ENCODE measurements at regions not wholly inside any gene's neighbourhood (a gene's known extent, or its start where the extent isn't known, plus 50 kb on each side); places are given as distances from the start of the nearest gene placed in this dataset.

DNA sequence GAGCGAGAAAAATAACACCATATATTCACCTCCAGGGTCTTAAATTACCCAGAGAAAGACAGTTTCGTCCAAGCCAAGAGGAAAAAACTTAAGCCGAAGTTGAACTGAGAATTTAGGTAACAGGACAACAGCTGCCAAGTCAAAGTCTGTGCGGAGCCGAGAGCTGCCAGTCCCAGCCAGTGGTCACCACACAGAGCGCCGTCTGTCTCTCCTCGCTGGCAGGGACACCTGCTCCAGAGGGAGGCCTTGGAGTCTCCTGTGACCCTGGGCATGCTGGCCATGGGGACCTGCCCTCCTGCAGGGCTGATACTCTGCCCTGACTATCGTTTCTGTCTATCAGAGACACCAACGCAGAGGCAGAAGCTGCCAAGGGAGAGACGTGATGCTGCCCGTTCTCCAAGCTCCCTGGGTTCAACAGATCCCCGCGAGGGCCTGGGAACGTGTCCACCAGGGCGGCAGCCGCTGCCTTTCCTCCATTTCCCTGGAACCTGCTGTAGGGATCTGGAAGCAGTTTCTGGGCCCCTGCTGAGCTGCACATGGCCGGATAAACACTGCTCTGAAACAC, 341.3 kb downstream of the SMOC2 start:
- DNase-seq (ENCODE audit: low read depth in 2 of 2): no peak

DNA sequence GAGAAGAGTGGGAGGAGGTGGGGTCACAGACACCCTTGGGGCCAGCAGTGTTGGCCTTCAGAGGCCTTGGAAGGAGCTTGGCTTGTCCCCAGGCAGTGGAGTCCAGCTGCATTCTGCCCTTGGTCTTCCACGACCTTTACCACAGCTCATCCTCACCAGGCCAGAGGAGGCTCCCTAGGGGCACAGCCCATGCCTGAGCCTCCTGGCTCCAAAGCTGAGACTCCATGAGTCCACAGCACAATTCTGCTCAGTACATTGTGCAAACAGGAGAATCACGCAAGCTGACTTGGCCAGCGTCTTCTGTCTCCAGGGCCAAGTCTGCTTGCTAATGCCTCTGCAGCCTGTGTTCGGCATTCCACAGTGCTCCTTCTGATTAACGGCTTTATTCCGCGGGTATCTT, 337.2 kb downstream of the SMOC2 start:
- no peak for DNase-seq (ENCODE audit: low read depth in 2 of 2)

DNA sequence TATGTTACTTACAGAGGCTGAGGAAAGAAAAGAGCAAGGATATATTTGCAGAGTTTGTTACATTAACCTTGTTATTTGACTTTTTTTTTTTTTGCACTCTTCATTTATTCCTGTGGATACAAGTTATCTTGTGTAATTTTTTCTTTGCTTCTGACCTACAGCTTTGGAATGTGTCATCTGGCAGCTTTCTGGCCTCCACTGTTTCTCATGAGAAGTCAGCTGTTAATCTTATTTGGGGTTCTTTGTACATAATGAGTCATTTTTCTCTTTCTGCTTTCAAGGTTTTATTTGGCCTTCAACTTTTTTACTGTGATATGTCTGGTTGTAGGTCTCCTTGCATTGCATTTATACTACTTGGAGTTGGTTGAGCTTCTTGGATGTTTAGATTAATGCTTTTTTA, 333.4 kb downstream of the SMOC2 start:
- no peak for DNase-seq (ENCODE audit: low read depth in 2 of 2)

DNA sequence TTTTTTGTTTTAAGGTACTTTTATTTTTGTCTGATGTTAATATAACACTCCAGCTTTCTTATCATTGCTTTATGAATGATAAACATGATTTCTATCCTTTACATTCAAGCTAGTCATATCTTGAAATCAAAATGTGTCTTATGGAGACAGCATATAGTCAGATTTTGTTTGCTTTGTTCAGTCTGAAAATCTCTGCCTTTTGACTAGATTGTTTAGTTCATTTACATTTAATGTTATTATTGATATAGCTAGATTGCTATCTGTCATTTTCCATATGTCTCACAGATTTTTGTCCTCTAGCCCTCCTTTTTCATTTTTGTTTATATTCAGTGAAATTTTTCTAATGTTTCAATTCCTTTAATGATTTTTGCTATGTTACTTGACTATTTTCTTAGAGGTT, 332.8 kb downstream of the SMOC2 start:
- DNase-seq (ENCODE audit: low read depth in 2 of 2): no peak

DNA sequence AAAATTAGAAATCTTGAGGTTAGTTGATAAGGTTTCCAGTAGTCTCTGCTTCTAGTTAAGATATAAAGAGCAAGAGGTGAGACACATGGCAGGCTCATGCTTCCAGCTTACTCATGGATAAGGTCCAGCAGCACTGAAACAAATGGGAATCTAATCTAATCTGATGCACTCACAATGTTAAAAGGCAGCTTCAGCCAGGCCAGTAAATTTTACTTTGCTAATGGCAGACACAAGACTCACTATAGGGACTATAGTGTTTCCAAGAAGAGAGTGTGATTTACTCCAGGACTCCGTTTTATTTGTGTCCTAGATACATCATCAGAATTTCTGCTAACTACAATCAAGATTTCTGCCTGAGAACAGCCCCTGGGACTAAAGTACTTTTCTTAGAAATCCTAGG, 324.8 kb downstream of the SMOC2 start:
- no peak for DNase-seq (ENCODE audit: low read depth in 2 of 2)

DNA sequence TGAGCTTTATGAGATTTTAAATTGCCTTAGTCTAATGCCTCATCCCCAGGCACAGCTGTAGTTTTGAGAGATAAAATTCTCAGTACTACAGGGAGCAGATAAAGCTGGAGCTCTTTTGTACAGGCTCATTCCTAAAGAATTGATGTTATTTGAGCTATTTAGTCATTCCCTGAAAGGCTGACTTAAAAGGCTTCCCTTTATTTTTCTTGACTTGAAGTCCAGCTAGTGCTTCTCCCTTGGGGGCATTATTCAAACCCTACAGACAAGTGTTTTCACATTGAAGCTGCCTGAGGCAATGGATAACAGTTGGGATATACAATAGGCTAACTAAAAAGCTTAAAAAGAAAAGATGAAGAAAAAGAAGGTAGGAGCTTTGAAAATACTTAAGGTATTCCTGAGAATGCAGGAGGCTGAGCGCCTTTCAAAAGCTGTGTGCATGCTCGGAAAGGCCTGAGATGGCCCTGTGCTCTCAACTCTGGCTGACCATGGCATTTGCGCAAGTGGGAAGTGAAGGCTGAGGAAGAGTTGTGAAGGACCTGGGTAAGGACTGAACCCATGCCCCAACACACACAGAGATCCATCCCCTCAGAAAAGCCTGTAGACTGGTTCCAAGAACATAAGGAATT, 315.1 kb downstream of the SMOC2 start:
- DNase-seq (ENCODE audit: low read depth in 2 of 2): no peak

DNA sequence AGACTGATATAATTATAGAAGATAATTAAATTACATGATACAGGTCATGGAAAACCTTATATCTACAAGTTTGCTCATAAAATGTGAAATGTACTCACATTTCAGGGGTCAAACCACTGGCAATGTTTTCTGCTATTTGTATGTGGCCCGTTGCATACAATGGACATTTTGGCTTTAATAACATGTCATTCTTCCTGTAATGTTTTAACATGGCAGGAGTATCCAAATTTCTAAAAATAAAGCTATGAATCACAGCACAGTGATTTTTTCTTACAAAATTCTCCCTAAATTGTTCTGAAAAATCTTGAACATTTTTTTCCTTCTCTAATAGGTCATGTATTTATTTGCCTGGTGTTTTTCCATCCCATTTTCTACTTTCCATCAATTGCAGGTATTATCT, 305.7 kb downstream of the SMOC2 start:
- DNase-seq (ENCODE audit: low read depth in 2 of 2): no peak

DNA sequence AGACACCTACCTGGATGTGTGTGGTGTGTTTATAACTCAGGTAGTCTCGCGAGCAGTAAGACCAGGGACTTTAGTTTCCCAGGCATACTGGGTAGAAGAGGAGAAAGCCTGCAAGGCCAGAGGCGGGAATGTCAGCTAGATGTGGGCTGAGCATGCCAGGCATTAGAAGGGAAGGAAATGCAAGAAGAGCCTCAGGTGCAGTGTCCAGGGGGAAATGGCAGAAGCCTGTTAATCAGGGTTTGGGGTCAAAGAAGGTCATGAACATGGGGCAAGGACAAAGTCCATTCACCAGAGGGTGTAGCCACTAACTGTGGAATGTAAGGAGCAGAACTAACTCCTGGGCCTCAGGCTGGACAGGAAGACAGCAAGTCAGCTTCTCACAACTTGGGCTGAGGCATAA, 305.0 kb downstream of the SMOC2 start:
- DNase-seq (ENCODE audit: low read depth in 2 of 2): no peak

DNA sequence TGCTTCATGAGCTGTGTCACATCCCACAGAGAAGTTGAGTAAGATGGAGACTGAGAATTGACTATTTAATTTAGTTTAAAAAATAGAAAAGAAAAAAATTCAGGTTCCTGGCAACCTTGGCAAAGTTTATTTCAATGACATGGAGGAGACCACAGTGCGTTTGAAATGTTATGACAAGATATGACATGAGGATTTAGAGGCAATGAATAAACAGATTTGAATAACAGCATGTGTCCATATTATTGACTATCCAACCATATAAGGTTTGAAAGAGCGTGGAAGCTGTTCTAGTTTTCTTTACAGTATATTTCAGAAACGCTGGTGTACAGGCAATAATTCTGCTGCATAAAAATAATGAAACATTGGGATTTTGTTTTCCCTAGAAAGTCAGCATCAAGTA, 303.9 kb downstream of the SMOC2 start:
- no peak for DNase-seq (ENCODE audit: low read depth in 2 of 2)

DNA sequence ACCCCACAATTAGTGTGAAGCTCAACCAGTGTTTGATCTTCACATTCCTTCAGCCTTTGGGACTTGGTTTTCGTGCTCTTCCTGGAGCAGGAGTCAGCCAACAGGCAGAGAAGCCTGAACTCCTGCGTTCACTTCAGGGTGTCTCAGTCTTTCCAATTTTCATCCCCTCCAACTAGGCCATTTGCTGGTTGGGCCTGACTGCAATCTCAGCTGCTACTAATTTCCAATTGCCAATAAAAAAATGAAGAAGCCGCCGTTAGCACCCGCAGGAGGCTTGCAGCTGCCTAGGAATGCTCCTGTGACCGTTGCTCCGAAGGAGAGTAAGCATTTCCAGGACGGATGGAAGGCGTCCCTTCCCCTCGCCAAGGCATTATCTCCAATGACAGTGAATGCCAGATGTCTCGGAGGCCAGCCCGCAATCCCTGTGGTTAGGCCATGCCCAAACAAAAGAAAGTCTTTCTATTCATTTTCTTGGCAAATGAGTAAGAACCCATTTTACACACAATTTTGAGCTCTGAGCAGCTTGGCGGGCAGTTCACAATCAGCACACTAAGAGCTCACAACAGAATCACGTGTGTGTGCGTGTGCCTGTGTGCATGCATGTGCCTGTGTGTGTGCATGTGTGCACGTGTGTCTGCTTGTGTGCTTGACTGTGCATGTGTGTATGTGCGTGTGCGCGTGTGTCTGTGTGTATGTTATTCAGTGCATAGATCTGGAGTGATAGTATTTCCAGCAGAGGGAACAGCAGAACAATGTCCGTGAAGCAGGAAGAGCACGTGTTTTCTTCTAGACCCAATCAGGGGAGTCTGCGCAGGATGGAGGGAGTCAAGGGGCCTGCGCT, 301.2 kb downstream of the SMOC2 start:
- DNase-seq (ENCODE audit: low read depth in 2 of 2): no peak

DNA sequence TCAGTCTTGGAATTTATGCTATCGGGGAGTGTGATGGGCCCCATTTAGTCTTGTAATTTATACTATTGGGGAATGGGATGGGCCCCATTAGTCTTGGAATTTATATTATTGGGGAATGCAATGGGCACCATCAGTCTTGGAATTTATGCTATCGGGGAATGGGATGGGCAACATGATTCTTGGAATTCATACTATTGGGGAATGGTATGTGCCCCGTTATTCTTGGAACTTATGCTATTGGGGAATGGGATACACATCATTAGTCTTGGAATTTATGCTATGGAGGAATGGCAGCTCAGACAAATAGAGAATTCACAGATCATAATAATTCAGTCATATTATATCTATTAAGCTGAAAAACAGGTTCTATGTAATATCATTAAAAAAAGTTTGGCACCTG, 300.3 kb downstream of the SMOC2 start:
- no peak for DNase-seq (ENCODE audit: low read depth in 2 of 2)

DNA sequence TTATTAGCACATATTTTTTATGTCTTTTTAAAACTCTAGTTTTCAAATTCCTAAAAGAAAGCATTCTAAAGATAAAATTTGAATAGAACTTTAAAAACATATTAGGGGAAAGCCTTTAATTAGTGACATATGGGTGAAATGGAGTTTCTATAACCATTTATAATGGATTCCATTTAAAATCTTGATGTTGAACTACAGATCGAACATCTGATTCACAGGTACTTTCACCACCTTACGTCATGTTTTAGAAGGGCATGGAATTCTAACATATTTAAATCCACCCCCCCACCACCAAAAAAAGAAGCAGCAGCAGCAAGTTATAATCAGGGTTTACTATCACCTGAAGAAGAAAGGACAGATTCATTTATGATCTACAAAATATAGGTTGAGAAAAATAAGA, 298.4 kb downstream of the SMOC2 start:
- no peak for DNase-seq (ENCODE audit: low read depth in 2 of 2)

DNA sequence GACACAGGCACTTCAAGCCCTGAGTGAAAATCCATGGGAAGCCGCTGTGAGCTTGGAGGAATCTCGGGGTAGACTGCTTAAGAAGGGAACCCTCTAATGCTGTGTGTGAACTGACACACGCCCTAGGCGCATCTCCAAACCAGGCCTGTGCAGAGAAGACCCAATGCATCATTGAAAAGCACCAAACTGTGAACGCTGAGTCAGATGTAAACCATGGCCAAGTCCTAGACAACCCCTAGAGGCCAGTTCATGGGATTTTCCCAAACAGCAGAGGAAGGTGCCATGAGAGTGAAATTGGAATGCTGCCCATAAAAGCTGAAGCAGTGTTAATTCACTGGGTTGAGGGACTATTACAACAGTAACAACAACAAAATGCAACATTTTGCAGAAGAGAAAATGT, 296.5 kb downstream of the SMOC2 start:
- DNase-seq (ENCODE audit: low read depth in 2 of 2): no peak

DNA sequence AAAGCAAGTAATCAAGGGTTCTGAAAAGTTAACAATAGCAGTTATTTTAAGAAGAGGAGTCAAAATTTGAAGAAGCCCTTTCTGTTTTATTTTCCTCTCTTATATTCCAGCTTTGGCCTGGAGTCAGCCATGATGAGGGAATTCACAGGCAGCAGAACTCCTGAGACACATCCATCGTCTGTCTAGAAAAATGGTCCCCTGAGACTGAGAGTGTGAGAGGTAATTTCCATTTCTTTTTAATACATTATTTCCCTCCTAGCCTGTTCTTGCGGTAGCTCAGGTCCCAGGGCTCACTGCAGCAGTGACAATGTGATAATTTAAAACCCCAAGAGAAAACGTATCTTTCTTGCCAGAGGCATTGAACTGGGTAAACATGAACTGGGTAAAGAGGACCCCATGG, 296.0 kb downstream of the SMOC2 start:
- no peak for DNase-seq (ENCODE audit: low read depth in 2 of 2)

DNA sequence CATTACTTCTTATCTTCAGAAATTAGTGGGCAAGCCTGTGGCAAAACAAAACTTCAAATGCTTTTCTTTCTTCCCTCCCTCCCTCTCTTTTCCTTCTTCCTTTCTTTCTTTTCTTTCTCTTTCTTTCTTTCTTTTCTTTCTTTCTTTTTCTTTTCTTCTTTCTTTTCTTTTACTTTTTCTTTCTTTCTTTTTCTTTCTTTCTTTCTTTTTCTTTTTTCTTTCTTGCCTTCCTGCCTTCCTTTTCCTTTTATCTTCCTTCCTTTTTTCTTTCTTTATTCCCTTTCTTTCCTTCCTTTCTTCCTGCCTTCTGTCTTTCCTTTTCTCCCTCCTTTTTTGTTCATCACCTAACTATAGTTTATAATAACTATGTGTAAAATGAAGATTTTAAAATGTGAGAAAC, 295.1 kb downstream of the SMOC2 start:
- DNase-seq (ENCODE audit: low read depth in 2 of 2): no peak

DNA sequence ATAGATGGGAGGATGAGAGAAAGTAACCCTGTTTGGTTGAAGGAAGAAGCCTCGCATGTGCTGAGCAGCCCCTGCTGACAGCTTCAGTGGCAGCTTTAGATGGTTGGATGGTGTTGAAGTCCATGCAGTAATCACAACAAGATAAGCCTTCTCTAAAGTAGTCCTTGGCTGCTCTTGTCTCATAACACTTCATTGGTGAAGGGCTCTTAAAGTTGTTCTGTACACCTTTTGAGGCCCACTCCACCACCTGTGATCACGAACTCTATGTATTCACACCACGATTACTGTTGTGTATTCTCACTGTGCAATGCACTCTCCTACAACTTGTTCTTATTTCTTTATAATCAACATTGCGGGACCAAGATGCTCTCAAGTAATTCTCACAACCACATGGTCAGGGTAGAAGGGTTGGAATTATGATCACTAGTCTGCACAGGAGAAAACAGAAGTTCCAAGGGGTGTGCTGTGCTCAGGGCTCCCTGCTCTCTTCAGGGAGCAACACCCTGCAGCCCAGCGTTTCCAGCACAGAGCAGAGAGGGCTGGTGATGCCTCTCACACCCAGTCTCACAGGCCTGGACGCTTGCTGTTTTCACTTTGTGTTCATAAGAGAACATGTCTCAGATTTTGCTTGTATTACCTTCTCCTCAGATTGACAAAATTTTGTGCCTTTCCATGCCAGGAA, 294.4 kb downstream of the SMOC2 start:
- no peak for DNase-seq (ENCODE audit: low read depth in 2 of 2)

DNA sequence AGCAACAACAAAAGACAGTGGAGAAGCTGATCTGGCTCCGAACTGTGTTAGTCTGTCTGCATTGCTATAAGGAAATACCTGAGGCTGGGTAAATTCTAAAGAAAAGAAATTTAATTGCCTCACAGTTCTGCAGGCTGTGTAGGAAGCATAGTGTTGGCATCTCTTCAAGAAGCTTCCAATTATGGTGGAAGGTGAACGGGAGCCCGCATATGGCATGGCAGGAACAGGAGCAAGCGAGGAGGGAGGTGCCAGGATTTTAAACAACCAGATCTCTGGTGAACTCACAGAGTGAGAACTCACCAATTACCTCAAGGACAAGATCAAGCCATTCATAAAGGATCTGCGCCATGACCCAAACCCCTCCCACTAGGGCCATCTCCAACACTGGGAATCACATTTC, 293.5 kb downstream of the SMOC2 start:
- DNase-seq (ENCODE audit: low read depth in 2 of 2): no peak

DNA sequence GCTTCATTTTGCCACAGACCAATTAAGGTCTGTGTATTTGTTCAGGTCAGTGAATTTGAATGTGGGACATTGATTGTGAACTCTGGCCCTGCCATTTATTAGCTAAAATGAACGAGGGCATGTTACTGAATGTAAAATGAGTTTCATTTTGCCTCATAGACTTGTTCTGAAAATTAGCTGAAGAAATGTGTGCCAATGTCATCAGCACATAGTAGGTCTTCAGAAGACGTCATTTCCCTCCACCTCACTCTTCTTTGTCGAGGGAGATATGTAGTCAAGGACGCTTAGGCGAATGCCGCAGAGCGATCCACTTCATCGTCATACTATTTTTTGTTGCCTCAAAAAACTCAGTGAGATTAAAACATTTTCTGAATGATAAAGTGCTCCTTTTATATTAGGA, 291.7 kb downstream of the SMOC2 start:
- DNase-seq (ENCODE audit: low read depth in 2 of 2): no peak

DNA sequence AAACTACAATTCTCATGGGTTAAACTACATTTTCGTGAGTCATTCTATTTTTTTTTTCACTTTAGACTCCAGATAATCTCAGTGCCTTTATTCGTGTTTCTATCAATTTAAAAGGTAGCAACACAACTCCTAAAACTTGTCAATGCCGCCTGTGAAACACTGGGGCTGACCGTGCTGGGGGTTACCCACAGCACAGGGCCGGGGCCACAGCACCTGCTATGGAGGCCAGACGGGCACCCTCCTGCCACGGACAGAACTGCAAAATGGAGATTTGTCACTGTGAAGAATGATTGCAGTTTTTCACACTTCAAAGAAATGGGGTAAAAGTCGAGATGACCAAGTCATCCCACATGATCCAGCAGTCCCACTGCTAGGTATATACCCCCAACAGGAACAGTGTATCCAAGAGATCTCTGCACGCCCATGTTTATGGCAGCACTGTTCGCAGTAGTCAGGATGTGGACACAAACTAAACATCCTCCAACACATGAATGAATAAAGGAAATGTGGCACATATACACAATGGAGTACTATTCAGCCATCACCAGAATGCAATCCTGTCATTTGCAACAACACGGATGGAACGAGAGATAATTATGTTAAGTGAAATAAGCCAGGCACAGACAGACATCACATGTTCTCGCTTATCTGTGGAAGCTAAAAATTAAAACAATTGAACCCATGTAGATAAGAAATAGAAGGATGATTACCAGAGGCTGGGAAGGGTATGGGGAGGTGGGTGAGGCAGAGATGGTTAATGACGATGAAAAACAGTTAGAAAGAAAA, 290.1 kb downstream of the SMOC2 start:
- no peak for DNase-seq (ENCODE audit: low read depth in 2 of 2)

DNA sequence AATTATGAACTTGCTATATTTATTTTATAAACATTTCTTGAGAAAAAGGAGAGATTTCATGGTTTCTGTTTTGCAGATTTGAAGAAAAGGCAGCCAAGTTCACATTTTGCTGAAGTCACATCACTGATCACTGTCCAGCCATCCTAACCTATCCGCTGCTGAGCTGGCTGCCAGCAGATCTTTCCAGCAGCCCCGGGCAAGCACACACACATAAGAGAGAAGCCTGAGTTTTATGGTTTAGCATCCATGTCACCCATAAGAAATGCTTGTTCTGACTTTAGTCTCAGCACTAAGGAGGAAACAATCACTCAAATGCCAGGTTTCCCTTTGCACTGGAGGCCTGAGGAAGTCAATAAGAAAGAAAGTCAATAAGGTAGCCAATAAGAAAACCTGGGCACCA, 287.1 kb downstream of the SMOC2 start:
- DNase-seq (ENCODE audit: low read depth in 2 of 2): no peak

DNA sequence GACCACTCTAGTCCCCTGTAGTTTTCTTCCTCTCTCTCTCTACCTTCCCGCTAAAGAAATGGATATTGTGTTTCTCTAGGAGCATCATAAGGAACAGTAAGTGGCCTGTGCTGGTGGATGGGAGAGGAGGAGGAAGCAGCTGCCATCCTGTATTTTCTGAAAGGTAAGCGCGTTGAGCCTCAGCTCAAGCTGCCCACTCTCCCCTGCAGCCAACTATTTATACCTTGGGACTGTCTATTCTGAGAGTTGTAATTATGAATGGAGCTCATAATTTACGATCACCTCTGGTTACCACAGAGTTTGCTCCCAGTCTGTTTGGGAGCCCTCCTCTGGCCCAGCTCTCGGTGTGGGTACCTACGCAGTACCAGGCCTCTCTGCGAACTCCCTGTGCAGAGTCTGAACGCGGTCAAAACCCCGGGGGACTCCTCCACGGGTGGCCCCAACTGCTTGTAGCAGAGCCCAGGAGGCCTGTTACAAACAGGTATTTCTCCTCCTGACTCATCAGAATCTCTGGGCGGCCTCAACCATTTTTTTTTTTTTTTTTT, 285.4 kb downstream of the SMOC2 start:
- DNase-seq (ENCODE audit: low read depth in 2 of 2): no peak

DNA sequence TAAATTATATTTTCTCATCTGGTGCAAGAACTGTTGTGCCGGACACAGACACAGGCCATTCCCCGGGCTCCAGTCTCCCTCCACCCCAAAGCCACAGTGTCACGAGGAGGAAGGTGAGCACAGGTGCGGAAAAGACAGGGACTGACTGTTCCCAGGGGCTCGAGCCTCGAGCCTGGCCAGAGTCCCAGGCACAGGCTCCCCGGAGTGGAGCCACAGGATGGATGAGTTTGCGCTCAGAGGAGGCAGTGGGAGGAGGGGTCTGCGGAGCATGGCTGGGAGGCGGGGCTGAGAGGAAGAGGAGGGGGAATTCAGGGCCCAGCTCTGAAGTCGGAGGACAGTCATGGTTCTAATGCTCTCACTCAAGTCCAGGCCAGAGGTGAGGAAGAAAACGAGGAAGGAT, 284.8 kb downstream of the SMOC2 start:
- DNase-seq (ENCODE audit: low read depth in 2 of 2): no peak

Measured in stimulated activated CD8-positive, alpha-beta memory T cell treated with anti-CD3 and anti-CD28 coated beads, Interleukin-7, amount 100 ng/mL, for 4 hours (primary cell).